Fibroblast of lung (primary cell): ENCODE measurements at regions not wholly inside any gene's neighbourhood (a gene's known extent, or its start where the extent isn't known, plus 50 kb on each side); places are given as distances from the start of the nearest gene placed in this dataset.

Experiments
- DNase-seq, 2 donors: peaks; one replicate each; pipeline versions ENCODE4 v3.0.0 to v3.0.0-alpha.2; 2010; ENCODE audit warnings: low read depth in 2 of 2
- H2AFZ ChIP-seq: 2 replicates; pipeline ENCODE4 v1.5.1; 2012; ENCODE audit warnings: low read length, control low read depth, inconsistent platforms
- H3K27ac ChIP-seq: 2 replicates; pipeline ENCODE4 v1.5.1; 2011; ENCODE audit warnings: low read length, control low read depth; ENCODE audit not compliant: insufficient read depth
- H3K27me3 ChIP-seq: 2 replicates; pipeline ENCODE4 v1.5.1; 2011; ENCODE audit warnings: mild to moderate bottlenecking, low read length; ENCODE audit not compliant: control insufficient read depth, insufficient read depth
- H3K36me3 ChIP-seq: 2 replicates; pipeline ENCODE4 v1.5.1; 2011; ENCODE audit warnings: low read length; ENCODE audit not compliant: control insufficient read depth, insufficient read depth
- H3K4me1 ChIP-seq: 2 replicates; pipeline ENCODE4 v1.5.1; 2011; ENCODE audit warnings: low read length; ENCODE audit not compliant: control insufficient read depth, insufficient read depth; ENCODE audit errors: extremely low read depth
- H3K4me2 ChIP-seq: 2 replicates; pipeline ENCODE4 v1.5.1; 2011; ENCODE audit warnings: low read length, control low read depth; ENCODE audit not compliant: insufficient read depth; ENCODE audit errors: extremely low read depth
- H3K4me3 ChIP-seq, 4 experiments: fragments of 200-600 bp in 1 of 4; sonication (generic) in 1 of 4; replicated peaks in 1 of 4; 2 replicates each; pipeline ENCODE4 v1.5.1; 2011 to 2016; ENCODE audit warnings: low read length in 4 of 4, low read depth in 3 of 4, mild to moderate bottlenecking in 3 of 4, control low read depth in 2 of 4, inconsistent platforms in 1 of 4, mixed read lengths in 1 of 4; ENCODE audit not compliant: insufficient read depth in 1 of 4; ENCODE audit errors: control extremely low read depth in 1 of 4
- H3K79me2 ChIP-seq: 2 replicates; pipeline ENCODE4 v1.5.1; 2012; ENCODE audit warnings: mild to moderate bottlenecking, low read length, inconsistent platforms; ENCODE audit not compliant: control insufficient read depth, insufficient read depth
- H3K9ac ChIP-seq: 2 replicates; pipeline ENCODE4 v1.5.1; 2011; ENCODE audit warnings: mild to moderate bottlenecking, low read length, control low read depth; ENCODE audit not compliant: insufficient read depth
- H3K9me3 ChIP-seq: 2 replicates; pipeline ENCODE4 v1.5.1; 2012; ENCODE audit warnings: low read depth, low read length; ENCODE audit not compliant: control insufficient read depth, insufficient read depth
- H4K20me1 ChIP-seq: 2 replicates; pipeline ENCODE4 v1.5.1; 2011; ENCODE audit warnings: low read length; ENCODE audit not compliant: control insufficient read depth, insufficient read depth; ENCODE audit errors: extremely low read depth
- CTCF ChIP-seq, 2 donors: IDR thresholded peaks in 1 of 2; conservative IDR thresholded peaks in 1 of 2; 1 replicate in 1 of 2; 2 replicates in 1 of 2; pipeline ENCODE4 v1.5.1; 2011 to 2012; ENCODE audit warnings: low read length in 2 of 2, control low read depth in 1 of 2, inconsistent platforms in 1 of 2, low read depth in 1 of 2, mild to moderate bottlenecking in 1 of 2
- EZH2 ChIP-seq: IDR thresholded peaks from 2 replicates; pipeline ENCODE4 v1.5.1; 2012; ENCODE audit warnings: low read length, control low read depth, mild to moderate bottlenecking; ENCODE audit errors: missing control alignments

- Histone ChIP-seq H3K27ac (no peak overlapping the region), H4K20me1 (no peaks in the 10 kb centered on the region), H3K4me3 (no peak overlapping the region), H3K4me1 (peaks cover 2% of the 10 kb centered on the region), H3K36me3 (no peaks in the 10 kb centered on the region), H3K27me3 (no peaks in the 10 kb centered on the region), H3K4me2 (no peak overlapping the region), H3K9ac (no peak overlapping the region), H3K79me2 (no peaks in the 10 kb centered on the region), H3K9me3 (no peaks in the 10 kb centered on the region), H2AFZ (peak overlapping the region; percentile 60)
- no peak for TF ChIP-seq EZH2
- TF ChIP-seq CTCF (conservative IDR thresholded peaks at IDR 0.05 in 1 of 2, IDR thresholded peaks at IDR 0.05 in 1 of 2; ENCODE audit: low read depth in 1 of 2, low read length in 2 of 2) = no peak
- DNase-seq = no peak
Measured at GRCh38 chr1:68313735-68314134, 81.4 kb upstream of the WLS start.

- Histone ChIP-seq H3K4me2 (no peak overlapping the region), H3K9me3 (no peaks in the 10 kb centered on the region), H3K36me3 (no peaks in the 10 kb centered on the region), H3K9ac (no peak overlapping the region), H4K20me1 (no peaks in the 10 kb centered on the region), H3K27me3 (no peaks in the 10 kb centered on the region), H2AFZ (no peak overlapping the region), H3K27ac (no peak overlapping the region), H3K4me3 (no peak overlapping the region), H3K79me2 (no peaks in the 10 kb centered on the region), H3K4me1 (no peaks in the 10 kb centered on the region)
- DNase-seq = no peak
- no peak for TF ChIP-seq EZH2
- no peak for TF ChIP-seq CTCF (conservative IDR thresholded peaks at IDR 0.05 in 1 of 2, IDR thresholded peaks at IDR 0.05 in 1 of 2; ENCODE audit: low read depth in 1 of 2, low read length in 2 of 2)
Measured at GRCh38 chr1:68308034-68308433, 75.7 kb upstream of the WLS start.

GRCh38 chr1:68307378-68307787, 75.1 kb upstream of the WLS start:
- Histone ChIP-seq H3K4me2 (no peak overlapping the region), H3K9ac (no peak overlapping the region), H3K4me1 (no peaks in the 10 kb centered on the region), H4K20me1 (no peaks in the 10 kb centered on the region), H3K36me3 (no peaks in the 10 kb centered on the region), H3K9me3 (no peaks in the 10 kb centered on the region), H2AFZ (no peak overlapping the region), H3K27ac (no peak overlapping the region), H3K79me2 (no peaks in the 10 kb centered on the region), H3K27me3 (no peaks in the 10 kb centered on the region), H3K4me3 (no peak overlapping the region)
- no peak for DNase-seq
- TF ChIP-seq CTCF (conservative IDR thresholded peaks at IDR 0.05 in 1 of 2, IDR thresholded peaks at IDR 0.05 in 1 of 2; ENCODE audit: low read depth in 1 of 2, low read length in 2 of 2) (no peak), EZH2 (no peak)
